Osteoblast (primary cell): ENCODE measurements at regions not wholly inside any gene's neighbourhood (a gene's known extent, or its start where the extent isn't known, plus 50 kb on each side); places are given as distances from the start of the nearest gene placed in this dataset.

Experiments
- DNase-seq: peaks from one replicate; pipeline ENCODE4 v3.0.0; 2011; ENCODE audit warnings: low spot score, mixed read lengths; ENCODE audit not compliant: insufficient read length; ENCODE audit errors: missing footprints
- H2AFZ ChIP-seq: 2 replicates; pipeline ENCODE4 v1.6.0; 2011; ENCODE audit warnings: mild to moderate bottlenecking, low read length
- H3K27ac ChIP-seq: 2 replicates; pipeline ENCODE4 v1.5.1; 2011; ENCODE audit warnings: mild to moderate bottlenecking, low read depth, low read length, moderate library complexity
- H3K27me3 ChIP-seq: 2 replicates; pipeline ENCODE4 v1.6.0; 2012; ENCODE audit warnings: mild to moderate bottlenecking, control low read depth, inconsistent platforms, low read length, moderate library complexity; ENCODE audit not compliant: insufficient read depth
- H3K36me3 ChIP-seq: 2 replicates; pipeline ENCODE4 v1.5.1; 2011; ENCODE audit warnings: mild to moderate bottlenecking, low read length, control low read depth, moderate library complexity; ENCODE audit not compliant: insufficient read depth
- H3K4me1 ChIP-seq: 2 replicates; pipeline ENCODE4 v1.5.1; 2011; ENCODE audit warnings: mild to moderate bottlenecking, low read length, control low read depth, moderate library complexity; ENCODE audit not compliant: insufficient read depth
- H3K4me2 ChIP-seq: 2 replicates; pipeline ENCODE4 v1.6.0; 2011; ENCODE audit warnings: mild to moderate bottlenecking, low read length; ENCODE audit not compliant: insufficient read depth
- H3K4me3 ChIP-seq: fragments of 200-600 bp; sonication (generic); 3 replicates; pipeline ENCODE4 v1.5.1; 2012; ENCODE audit warnings: mild to moderate bottlenecking, low read length, inconsistent platforms; ENCODE audit not compliant: insufficient read depth
- H3K79me2 ChIP-seq: 2 replicates; pipeline ENCODE4 v1.6.0; 2012; ENCODE audit warnings: mild to moderate bottlenecking, low read length, control low read depth, inconsistent platforms; ENCODE audit not compliant: insufficient read depth
- H3K9me3 ChIP-seq: 2 replicates; pipeline ENCODE4 v1.5.1; 2011; ENCODE audit warnings: low read depth, low read length, control low read depth
- H4K20me1 ChIP-seq: 2 replicates; pipeline ENCODE4 v1.6.0; 2012; ENCODE audit warnings: mild to moderate bottlenecking, low read length, control low read depth; ENCODE audit not compliant: insufficient read depth
- CTCF ChIP-seq: IDR thresholded peaks from 2 replicates; pipeline ENCODE4 v1.5.1; 2011; ENCODE audit warnings: mild to moderate bottlenecking, low read depth, low read length, moderate library complexity; ENCODE audit errors: extremely low read depth

GRCh38 chr3:148269816-148270215 is 427.9 kb upstream of the AGTR1 start:
- no peak overlapping the region for H3K4me2 ChIP-seq
- no peak for DNase-seq
- H4K20me1 ChIP-seq = no peaks in the 10 kb centered on the region
- H3K9me3 ChIP-seq = no peaks in the 10 kb centered on the region
- no peak overlapping the region for H2AFZ ChIP-seq
- no peaks in the 10 kb centered on the region for H3K79me2 ChIP-seq
- H3K27me3 ChIP-seq = no peaks in the 10 kb centered on the region
- no peak overlapping the region for H3K4me3 ChIP-seq
- H3K27ac ChIP-seq = no peak overlapping the region
- no peak for TF ChIP-seq CTCF
- H3K36me3 ChIP-seq = no peaks in the 10 kb centered on the region
- H3K4me1 ChIP-seq = no peaks in the 10 kb centered on the region

GRCh38 chr3:148280623-148281242 is 417.0 kb upstream of the AGTR1 start:
- Histone ChIP-seq H3K9me3 (no peaks in the 10 kb centered on the region), H3K27ac (no peak overlapping the region), H4K20me1 (no peaks in the 10 kb centered on the region), H3K4me2 (no peak overlapping the region), H3K4me3 (no peak overlapping the region), H3K4me1 (no peaks in the 10 kb centered on the region), H2AFZ (no peak overlapping the region), H3K27me3 (no peaks in the 10 kb centered on the region), H3K36me3 (no peaks in the 10 kb centered on the region), H3K79me2 (no peaks in the 10 kb centered on the region)
- DNase-seq = no peak
- no peak for TF ChIP-seq CTCF

- H3K27ac ChIP-seq = no peak overlapping the region
- no peaks in the 10 kb centered on the region for H3K36me3 ChIP-seq
- no peak overlapping the region for H2AFZ ChIP-seq
- no peaks in the 10 kb centered on the region for H3K9me3 ChIP-seq
- H3K27me3 ChIP-seq = no peaks in the 10 kb centered on the region
- no peak for TF ChIP-seq CTCF
- H3K4me3 ChIP-seq = no peak overlapping the region
- DNase-seq = no peak
- no peaks in the 10 kb centered on the region for H4K20me1 ChIP-seq
- no peaks in the 10 kb centered on the region for H3K79me2 ChIP-seq
- no peaks in the 10 kb centered on the region for H3K4me1 ChIP-seq
- no peak overlapping the region for H3K4me2 ChIP-seq
These were observed 408.5 kb upstream of the AGTR1 start for GRCh38 chr3:148289159-148289558.

- Histone ChIP-seq H3K4me2 (no peak overlapping the region), H3K27ac (no peak overlapping the region), H3K79me2 (no peaks in the 10 kb centered on the region), H3K9me3 (no peaks in the 10 kb centered on the region), H3K27me3 (no peaks in the 10 kb centered on the region), H2AFZ (no peak overlapping the region), H3K36me3 (no peaks in the 10 kb centered on the region), H3K4me1 (no peaks in the 10 kb centered on the region), H3K4me3 (no peak overlapping the region), H4K20me1 (no peaks in the 10 kb centered on the region)
- TF ChIP-seq CTCF = no peak
- DNase-seq = no peak
These were observed 400.7 kb upstream of the AGTR1 start for GRCh38 chr3:148297013-148297412.
